GM13977 (cell line): ENCODE measurements at regions not wholly inside any gene's neighbourhood (a gene's known extent, or its start where the extent isn't known, plus 50 kb on each side); places are given as distances from the start of the nearest gene placed in this dataset.

Source experiments
- DNase-seq: peaks from one replicate; pipeline ENCODE4 v3.0.0; 2012; ENCODE audit warnings: low spot score
- in situ Hi-C: fragments of 300-500 bp; cut with MboI; formaldehyde crosslinking; loops from one replicate; pipeline ENCODE4 v1.12.0; 2022; ENCODE audit warnings: low sequenced_read_pairs, low pct_unique_long_range_greater_than_20kb, mixed read lengths, inconsistent platforms; ENCODE audit not compliant: unreplicated experiment
- TF ChIP-seq, protein P1 (sequence below): IDR thresholded peaks from 2 replicates; pipeline ENCODE4 v1.5.1; 2012; ENCODE audit warnings: mild to moderate bottlenecking, control low read depth; ENCODE audit not compliant: insufficient read depth; ENCODE audit errors: extremely low read depth, missing control alignments

DNA sequence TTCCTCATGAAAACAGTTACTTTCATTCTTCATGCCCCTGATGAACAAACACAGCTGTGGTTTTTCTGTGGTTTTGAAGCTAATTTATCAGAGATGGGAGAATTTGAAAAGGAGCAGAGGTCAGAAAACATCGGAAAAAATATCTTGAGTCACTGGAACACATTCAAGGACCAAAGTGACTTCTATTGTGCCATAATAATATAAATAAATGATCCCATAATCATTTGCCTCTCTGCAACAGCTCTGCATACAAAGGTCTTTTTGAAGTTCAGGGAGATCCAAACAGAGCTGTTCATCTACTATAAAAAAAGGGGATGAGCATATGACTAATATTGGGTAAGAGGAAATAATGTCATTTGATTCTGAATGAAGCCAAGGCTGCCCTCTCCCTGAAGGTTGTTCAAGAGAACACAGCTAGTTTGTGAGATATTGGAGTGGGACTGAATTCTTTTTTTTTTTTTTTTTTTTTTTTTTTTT lies 201.3 kb upstream of the GALNT5 start:
- TF ChIP-seq, protein P1, sequence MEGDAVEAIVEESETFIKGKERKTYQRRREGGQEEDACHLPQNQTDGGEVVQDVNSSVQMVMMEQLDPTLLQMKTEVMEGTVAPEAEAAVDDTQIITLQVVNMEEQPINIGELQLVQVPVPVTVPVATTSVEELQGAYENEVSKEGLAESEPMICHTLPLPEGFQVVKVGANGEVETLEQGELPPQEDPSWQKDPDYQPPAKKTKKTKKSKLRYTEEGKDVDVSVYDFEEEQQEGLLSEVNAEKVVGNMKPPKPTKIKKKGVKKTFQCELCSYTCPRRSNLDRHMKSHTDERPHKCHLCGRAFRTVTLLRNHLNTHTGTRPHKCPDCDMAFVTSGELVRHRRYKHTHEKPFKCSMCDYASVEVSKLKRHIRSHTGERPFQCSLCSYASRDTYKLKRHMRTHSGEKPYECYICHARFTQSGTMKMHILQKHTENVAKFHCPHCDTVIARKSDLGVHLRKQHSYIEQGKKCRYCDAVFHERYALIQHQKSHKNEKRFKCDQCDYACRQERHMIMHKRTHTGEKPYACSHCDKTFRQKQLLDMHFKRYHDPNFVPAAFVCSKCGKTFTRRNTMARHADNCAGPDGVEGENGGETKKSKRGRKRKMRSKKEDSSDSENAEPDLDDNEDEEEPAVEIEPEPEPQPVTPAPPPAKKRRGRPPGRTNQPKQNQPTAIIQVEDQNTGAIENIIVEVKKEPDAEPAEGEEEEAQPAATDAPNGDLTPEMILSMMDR, result no peak
- in situ Hi-C loops, result no loop called here
- no peak for DNase-seq

DNA sequence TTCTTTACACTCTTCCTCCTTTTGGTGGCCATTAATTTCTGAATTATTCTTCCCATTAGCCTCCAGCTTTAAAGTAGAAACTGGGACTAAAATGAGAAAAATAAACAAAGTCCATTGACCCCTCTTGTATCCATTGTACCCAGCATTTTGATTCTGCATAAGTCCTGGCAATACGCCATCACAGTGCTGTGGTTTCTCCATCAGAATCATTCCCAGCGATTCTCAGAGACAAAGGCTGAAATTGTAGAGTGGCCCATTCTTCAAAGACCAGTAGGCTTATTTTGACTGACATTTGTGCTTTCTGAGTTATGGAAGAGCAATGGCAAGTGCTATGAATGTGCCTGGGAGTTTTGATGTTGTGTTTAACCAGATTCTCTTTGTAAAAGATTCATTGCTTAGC lies 199.3 kb upstream of the GALNT5 start:
- DNase-seq, result no peak
- in situ Hi-C loops, result no loop called here
- TF ChIP-seq, protein P1, result no peak

DNA sequence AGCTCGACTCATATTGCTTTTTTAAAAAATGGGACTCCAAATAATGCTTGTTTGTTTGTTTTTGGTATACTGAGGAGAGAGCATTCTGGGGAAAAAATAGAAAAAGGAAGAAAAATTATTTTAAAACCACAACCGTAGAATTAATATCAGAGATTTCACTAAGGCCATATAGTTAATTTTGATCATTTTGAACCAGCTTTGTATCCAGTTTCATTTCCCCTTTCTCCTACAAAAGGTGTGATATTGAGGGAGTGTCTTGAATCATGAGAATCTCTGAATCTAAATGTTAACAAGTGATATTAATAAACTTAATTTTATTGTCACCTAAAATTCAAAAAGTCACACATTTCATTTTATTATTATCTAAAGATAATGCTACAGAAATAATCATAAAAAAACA lies 198.5 kb upstream of the GALNT5 start:
- no peak for DNase-seq
- TF ChIP-seq, protein P1, result no peak
- in situ Hi-C loops, result no loop called here

DNA sequence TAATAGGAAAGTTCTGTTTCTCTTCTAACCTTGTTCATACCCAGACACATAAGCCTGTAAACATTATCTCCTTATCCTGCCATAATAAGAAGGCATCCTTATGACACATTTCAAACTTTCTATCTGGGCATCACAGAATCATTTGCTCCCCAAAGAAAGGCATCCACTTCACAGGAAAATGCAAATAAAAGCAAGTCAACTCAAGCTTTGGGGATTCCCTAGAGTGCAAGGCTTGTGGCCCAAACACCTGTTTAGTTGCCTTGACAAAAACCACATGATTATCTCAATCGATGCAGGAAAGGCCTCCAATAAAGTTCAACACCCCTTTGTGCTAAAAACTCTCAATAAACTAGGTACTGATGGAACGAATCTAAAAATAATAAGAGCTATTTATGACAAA lies 195.7 kb upstream of the GALNT5 start:
- in situ Hi-C loops, result no loop called here
- no peak for DNase-seq

DNA sequence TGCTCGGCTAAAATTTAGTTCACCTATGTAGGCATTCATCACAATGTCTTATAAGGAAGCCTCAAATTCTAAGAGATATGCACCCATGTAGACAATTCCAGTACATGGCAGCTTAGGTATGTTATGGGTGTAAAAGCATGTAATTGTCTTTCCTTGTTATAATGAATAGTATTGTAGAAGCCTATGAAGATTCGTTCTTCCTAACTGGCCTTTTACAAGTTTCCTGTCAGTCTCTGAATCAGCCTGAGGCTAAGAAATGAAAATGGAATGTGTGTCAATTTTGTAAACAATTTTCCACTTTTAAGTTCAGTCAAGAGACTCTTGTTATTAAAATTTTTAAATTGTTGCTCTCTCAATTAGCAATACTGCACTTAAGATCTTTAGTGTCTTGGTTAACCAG lies 189.9 kb upstream of the GALNT5 start:
- DNase-seq, result no peak
- in situ Hi-C loops, result no loop called here
- TF ChIP-seq, protein P1, result no peak

More for the DNA sequence above, 195.7 kb upstream of the GALNT5 start:
- TF ChIP-seq, protein P1, result no peak

DNA sequence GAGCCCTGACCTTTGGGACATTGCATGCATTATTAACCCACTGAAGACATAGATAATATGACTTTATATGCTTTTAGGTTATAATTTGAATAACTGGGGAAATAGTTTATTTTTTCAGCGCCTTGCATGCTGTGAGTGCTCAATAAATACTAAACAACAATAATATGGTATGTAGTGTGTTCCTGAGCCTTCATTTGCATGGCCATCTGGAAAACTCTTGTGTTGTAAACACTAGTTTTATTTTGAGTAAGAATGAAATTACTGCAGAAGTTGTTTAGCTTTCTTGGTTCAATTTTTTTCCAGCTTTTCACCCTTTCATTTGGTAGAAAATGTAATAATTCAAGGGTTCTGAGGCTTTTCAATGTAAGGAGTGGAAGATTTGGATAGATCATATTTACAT lies 189.3 kb upstream of the GALNT5 start:
- TF ChIP-seq, protein P1, result no peak
- in situ Hi-C loops, result no loop called here
- DNase-seq, result no peak

DNA sequence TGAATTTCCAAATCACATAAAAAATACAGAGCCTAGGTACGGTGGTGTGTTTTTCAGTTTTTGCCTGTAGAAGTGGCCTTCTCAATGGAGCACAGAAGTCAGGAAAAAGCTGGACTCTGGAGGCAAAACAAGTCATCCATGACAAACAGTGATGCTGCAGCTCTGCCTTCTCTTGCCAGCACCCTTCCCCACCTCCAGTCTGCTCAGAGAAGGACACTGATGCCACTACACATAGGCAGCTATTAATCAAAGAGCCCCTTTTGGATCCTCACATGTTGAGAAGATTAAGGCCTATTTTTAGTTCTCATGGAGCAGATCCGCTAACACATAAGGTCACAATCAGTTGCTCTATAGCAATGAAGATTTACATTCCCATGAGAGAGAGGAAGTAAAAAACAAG lies 181.6 kb upstream of the GALNT5 start:
- in situ Hi-C loops, result no loop called here
- TF ChIP-seq, protein P1, result no peak

More for the DNA sequence above, 181.6 kb upstream of the GALNT5 start:
- no peak for DNase-seq
